HL-60 (cell line): ENCODE measurements at regions not wholly inside any gene's neighbourhood (a gene's known extent, or its start where the extent isn't known, plus 50 kb on each side); places are given as distances from the start of the nearest gene placed in this dataset.

Experiments
- POLR2AphosphoS5 ChIP-seq: IDR thresholded peaks from 2 replicates; pipeline ENCODE4 v1.6.1; 2012; ENCODE audit warnings: low read depth
- TF ChIP-seq, protein P1 (sequence below): IDR thresholded peaks from 2 replicates; pipeline ENCODE4 v1.6.1; 2012; ENCODE audit warnings: low read depth; ENCODE audit not compliant: insufficient replicate concordance

DNA sequence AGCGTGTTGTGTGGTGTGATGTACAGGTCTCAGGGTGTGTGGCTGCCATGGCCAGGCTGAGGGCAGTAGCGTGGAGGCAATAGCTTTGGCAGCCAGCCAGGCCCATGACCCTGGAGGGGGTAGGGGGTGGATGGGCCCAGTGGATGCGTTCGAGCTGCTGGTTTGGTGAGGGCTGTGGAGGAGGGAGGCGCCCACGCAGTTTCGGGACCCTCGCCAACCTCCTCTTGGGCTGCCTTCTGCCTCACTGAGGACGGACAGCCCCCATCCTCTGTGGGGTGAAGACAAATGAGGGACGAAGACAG, 238.6 kb upstream of the GSE1 start:
- TF ChIP-seq POLR2AphosphoS5 = no peak
- TF ChIP-seq, protein P1, sequence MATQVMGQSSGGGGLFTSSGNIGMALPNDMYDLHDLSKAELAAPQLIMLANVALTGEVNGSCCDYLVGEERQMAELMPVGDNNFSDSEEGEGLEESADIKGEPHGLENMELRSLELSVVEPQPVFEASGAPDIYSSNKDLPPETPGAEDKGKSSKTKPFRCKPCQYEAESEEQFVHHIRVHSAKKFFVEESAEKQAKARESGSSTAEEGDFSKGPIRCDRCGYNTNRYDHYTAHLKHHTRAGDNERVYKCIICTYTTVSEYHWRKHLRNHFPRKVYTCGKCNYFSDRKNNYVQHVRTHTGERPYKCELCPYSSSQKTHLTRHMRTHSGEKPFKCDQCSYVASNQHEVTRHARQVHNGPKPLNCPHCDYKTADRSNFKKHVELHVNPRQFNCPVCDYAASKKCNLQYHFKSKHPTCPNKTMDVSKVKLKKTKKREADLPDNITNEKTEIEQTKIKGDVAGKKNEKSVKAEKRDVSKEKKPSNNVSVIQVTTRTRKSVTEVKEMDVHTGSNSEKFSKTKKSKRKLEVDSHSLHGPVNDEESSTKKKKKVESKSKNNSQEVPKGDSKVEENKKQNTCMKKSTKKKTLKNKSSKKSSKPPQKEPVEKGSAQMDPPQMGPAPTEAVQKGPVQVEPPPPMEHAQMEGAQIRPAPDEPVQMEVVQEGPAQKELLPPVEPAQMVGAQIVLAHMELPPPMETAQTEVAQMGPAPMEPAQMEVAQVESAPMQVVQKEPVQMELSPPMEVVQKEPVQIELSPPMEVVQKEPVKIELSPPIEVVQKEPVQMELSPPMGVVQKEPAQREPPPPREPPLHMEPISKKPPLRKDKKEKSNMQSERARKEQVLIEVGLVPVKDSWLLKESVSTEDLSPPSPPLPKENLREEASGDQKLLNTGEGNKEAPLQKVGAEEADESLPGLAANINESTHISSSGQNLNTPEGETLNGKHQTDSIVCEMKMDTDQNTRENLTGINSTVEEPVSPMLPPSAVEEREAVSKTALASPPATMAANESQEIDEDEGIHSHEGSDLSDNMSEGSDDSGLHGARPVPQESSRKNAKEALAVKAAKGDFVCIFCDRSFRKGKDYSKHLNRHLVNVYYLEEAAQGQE = no peak
